Nephron (organoid): ENCODE measurements at regions not wholly inside any gene's neighbourhood (a gene's known extent, or its start where the extent isn't known, plus 50 kb on each side); places are given as distances from the start of the nearest gene placed in this dataset.
A peak's percentile ranks its signal among the peaks of the same experiment; 100 is the strongest.

Experiments used
- H3K27ac Mint-ChIP-seq, 3 experiments: 2 replicates each; pipeline ENCODE4 v1.8.0; 2020; ENCODE audit warnings: mixed read lengths in 3 of 3, mild to moderate bottlenecking in 2 of 3, moderate library complexity in 1 of 3
- H3K27me3 Mint-ChIP-seq: 2 replicates; pipeline ENCODE4 v1.8.0; 2021; ENCODE audit warnings: low read depth, mild to moderate bottlenecking, moderate library complexity, mixed read lengths
- H3K36me3 Mint-ChIP-seq: 2 replicates; pipeline ENCODE4 v1.8.0; 2020; ENCODE audit warnings: low read depth, mixed read lengths
- H3K4me1 Mint-ChIP-seq: 2 replicates; pipeline ENCODE4 v1.8.0; 2020; ENCODE audit warnings: mixed read lengths
- H3K4me3 Mint-ChIP-seq, 3 experiments: 2 replicates each; pipeline ENCODE4 v1.8.0; 2020; ENCODE audit warnings: mild to moderate bottlenecking in 3 of 3, mixed read lengths in 3 of 3, moderate library complexity in 2 of 3
- H3K9me3 Mint-ChIP-seq: 2 replicates; pipeline ENCODE4 v1.8.0; 2020; ENCODE audit warnings: mixed read lengths
- TF ChIP-seq, protein P1 (sequence below), 3 experiments: fragments of 200-600 bp; sonication (generic); IDR thresholded peaks; one replicate each; pipeline ENCODE4 v1.5.0; 2021; ENCODE audit warnings: antibody characterized with exemption in 3 of 3; ENCODE audit not compliant: unreplicated experiment in 3 of 3

GRCh38 chr4:59247032-59247431 is 1953.1 kb upstream of the ADGRL3 start:
- H3K27ac Mint-ChIP-seq: no peak overlapping the region
- no peaks in the 10 kb centered on the region for H3K36me3 Mint-ChIP-seq
- no peak overlapping the region for H3K4me3 Mint-ChIP-seq
- H3K4me1 Mint-ChIP-seq: no peaks in the 10 kb centered on the region
- TF ChIP-seq, protein P1, sequence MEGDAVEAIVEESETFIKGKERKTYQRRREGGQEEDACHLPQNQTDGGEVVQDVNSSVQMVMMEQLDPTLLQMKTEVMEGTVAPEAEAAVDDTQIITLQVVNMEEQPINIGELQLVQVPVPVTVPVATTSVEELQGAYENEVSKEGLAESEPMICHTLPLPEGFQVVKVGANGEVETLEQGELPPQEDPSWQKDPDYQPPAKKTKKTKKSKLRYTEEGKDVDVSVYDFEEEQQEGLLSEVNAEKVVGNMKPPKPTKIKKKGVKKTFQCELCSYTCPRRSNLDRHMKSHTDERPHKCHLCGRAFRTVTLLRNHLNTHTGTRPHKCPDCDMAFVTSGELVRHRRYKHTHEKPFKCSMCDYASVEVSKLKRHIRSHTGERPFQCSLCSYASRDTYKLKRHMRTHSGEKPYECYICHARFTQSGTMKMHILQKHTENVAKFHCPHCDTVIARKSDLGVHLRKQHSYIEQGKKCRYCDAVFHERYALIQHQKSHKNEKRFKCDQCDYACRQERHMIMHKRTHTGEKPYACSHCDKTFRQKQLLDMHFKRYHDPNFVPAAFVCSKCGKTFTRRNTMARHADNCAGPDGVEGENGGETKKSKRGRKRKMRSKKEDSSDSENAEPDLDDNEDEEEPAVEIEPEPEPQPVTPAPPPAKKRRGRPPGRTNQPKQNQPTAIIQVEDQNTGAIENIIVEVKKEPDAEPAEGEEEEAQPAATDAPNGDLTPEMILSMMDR (IDR thresholded peaks at IDR 0.05; ENCODE audit: unreplicated experiment in 3 of 3): peak; percentile 37 to 52 (median 49)
- H3K27me3 Mint-ChIP-seq: no peaks in the 10 kb centered on the region
- peaks cover 15% of the 10 kb centered on the region for H3K9me3 Mint-ChIP-seq

DNA sequence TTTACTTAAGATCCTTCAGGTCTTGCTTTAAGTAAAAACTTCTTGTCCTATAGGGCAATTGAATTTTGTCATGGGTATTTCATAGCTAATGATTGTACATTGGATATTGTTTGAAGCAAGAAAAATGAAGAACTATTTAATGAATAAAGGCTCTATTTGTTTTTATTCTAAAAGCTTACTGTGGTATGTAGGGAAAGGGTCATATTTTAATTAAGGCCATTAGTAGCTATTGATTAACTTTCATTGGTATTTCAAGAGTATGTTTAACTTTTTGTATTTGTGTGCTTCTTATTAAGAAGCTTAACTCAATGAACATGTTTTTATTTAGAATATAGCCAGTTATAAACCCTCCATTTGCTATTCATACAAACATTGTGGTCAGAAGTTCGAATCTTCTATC is 1951.8 kb upstream of the ADGRL3 start:
- TF ChIP-seq, protein P1 (IDR thresholded peaks at IDR 0.05; ENCODE audit: unreplicated experiment in 3 of 3): no peak
- H3K27me3 Mint-ChIP-seq: no peaks in the 10 kb centered on the region
- no peak overlapping the region for H3K4me3 Mint-ChIP-seq
- H3K4me1 Mint-ChIP-seq: no peaks in the 10 kb centered on the region
- H3K27ac Mint-ChIP-seq: peak overlapping the region in 1 of 3 experiments; percentile 52
- H3K36me3 Mint-ChIP-seq: no peaks in the 10 kb centered on the region
- peaks cover 9% of the 10 kb centered on the region for H3K9me3 Mint-ChIP-seq

- no peaks in the 10 kb centered on the region for H3K4me1 Mint-ChIP-seq
- no peaks in the 10 kb centered on the region for H3K27me3 Mint-ChIP-seq
- no peak overlapping the region for H3K27ac Mint-ChIP-seq
- no peaks in the 10 kb centered on the region for H3K36me3 Mint-ChIP-seq
- peaks cover 2% of the 10 kb centered on the region for H3K9me3 Mint-ChIP-seq
- H3K4me3 Mint-ChIP-seq: no peak overlapping the region
- TF ChIP-seq, protein P1 (IDR thresholded peaks at IDR 0.05; ENCODE audit: unreplicated experiment in 3 of 3): no peak
These were observed 1951.0 kb upstream of the ADGRL3 start for GRCh38 chr4:59249110-59249509.

- Mint-ChIP-seq H3K4me1 (peaks cover 5% of the 10 kb centered on the region), H3K4me3 (no peak overlapping the region), H3K27ac (no peak overlapping the region), H3K27me3 (no peaks in the 10 kb centered on the region), H3K9me3 (no peaks in the 10 kb centered on the region), H3K36me3 (no peaks in the 10 kb centered on the region)
- TF ChIP-seq, protein P1 (IDR thresholded peaks at IDR 0.05; ENCODE audit: unreplicated experiment in 3 of 3): no peak
These were observed 1942.1 kb upstream of the ADGRL3 start for GRCh38 chr4:59258002-59258401.

- no peaks in the 10 kb centered on the region for H3K4me1 Mint-ChIP-seq
- peaks cover 3% of the 10 kb centered on the region for H3K9me3 Mint-ChIP-seq
- H3K36me3 Mint-ChIP-seq: no peaks in the 10 kb centered on the region
- H3K27me3 Mint-ChIP-seq: no peaks in the 10 kb centered on the region
- no peak overlapping the region for H3K4me3 Mint-ChIP-seq
- TF ChIP-seq, protein P1 (IDR thresholded peaks at IDR 0.05; ENCODE audit: unreplicated experiment in 3 of 3): no peak
- H3K27ac Mint-ChIP-seq: no peak overlapping the region
These were observed 1892.5 kb upstream of the ADGRL3 start for GRCh38 chr4:59307609-59308008.

DNA sequence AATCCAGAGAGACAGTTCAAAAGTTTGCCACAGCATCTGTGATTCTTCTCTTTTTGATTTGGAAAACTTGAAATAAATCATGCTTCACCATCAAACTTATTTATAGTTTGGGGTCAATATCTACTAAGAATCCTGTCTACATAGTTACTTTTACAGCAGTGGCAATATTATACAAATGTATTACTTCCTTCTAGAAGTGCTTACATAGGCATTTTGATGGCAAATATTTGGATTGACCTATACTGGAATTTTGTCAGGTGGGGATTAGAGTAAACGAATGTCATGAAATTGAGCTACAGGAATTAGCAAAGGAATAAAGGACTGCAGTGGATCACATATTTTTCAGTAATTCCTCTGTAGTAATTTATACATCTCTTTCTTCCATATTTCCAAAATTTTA is 1885.5 kb upstream of the ADGRL3 start:
- H3K27me3 Mint-ChIP-seq: no peaks in the 10 kb centered on the region

More for the DNA sequence above, 1885.5 kb upstream of the ADGRL3 start:
- Mint-ChIP-seq H3K36me3 (no peaks in the 10 kb centered on the region), H3K27ac (no peak overlapping the region), H3K4me1 (no peaks in the 10 kb centered on the region), H3K4me3 (no peak overlapping the region), H3K9me3 (no peaks in the 10 kb centered on the region)
- TF ChIP-seq, protein P1 (IDR thresholded peaks at IDR 0.05; ENCODE audit: unreplicated experiment in 3 of 3): no peak
